Stimulated activated CD4-positive, alpha-beta T cell treated with anti-CD3 and anti-CD28 coated beads, Interleukin-12 subunit alpha, Interleukin-12 subunit beta, amount 100 ng/mL, for 48 hours (primary cell): ENCODE measurements at regions not wholly inside any gene's neighbourhood (a gene's known extent, or its start where the extent isn't known, plus 50 kb on each side); places are given as distances from the start of the nearest gene placed in this dataset.
"Not testable (repeated sequence)": the region's sequence is repeated elsewhere in the genome, so short reads cannot be mapped to it uniquely, and the experiment has no call there.

Experiments used
- DNase-seq, 3 donors: peaks; one replicate each; pipeline ENCODE4 v3.0.0-alpha.2; 2020; ENCODE audit warnings: low read depth in 2 of 3, low spot score in 1 of 3

GRCh38 chr2:129366263-129366662, 613.2 kb upstream of the RAB6C start:
- DNase-seq: no peak

DNA sequence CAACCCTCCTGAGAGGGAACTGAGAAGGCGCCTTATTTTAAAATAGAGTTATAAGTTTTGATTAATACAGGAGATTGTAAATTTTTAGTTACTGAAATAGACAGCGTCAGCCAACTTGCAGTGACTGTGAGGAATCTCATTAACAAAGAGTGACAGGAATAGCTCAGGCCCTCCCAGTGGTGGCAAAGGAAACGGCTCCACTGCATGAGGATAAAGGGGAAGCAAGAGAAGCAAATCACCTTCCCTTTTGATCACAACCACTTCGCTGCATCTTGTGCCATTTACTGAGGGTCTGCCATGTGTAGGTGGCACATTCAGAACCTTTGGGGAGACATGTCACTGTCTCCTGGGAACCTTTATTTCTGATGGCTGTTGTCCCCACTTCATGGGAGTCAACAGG, 612.4 kb upstream of the RAB6C start:
- no peak for DNase-seq

GRCh38 chr2:129369437-129369836, 610.0 kb upstream of the RAB6C start:
- no peak for DNase-seq

DNA sequence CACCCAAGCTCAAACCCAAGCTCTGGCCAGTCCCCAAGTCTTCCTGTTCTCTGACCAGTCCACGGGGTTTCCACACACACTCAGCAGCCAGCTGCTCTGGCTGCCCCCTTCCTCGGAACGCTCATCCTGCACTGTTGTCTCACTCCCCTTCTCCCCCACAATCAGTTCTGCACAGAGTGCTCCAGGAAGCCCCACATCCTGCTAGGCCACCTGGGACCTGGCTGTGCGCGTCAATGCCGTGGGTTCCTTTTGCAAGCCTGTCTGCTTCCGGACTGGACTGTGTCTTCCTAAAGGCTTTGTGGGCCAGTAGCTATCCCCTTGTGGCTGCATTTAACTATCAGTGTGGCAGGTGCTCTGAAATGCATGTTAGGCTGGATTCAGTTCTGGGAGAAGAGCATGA, 605.0 kb upstream of the RAB6C start:
- DNase-seq: no peak

DNA sequence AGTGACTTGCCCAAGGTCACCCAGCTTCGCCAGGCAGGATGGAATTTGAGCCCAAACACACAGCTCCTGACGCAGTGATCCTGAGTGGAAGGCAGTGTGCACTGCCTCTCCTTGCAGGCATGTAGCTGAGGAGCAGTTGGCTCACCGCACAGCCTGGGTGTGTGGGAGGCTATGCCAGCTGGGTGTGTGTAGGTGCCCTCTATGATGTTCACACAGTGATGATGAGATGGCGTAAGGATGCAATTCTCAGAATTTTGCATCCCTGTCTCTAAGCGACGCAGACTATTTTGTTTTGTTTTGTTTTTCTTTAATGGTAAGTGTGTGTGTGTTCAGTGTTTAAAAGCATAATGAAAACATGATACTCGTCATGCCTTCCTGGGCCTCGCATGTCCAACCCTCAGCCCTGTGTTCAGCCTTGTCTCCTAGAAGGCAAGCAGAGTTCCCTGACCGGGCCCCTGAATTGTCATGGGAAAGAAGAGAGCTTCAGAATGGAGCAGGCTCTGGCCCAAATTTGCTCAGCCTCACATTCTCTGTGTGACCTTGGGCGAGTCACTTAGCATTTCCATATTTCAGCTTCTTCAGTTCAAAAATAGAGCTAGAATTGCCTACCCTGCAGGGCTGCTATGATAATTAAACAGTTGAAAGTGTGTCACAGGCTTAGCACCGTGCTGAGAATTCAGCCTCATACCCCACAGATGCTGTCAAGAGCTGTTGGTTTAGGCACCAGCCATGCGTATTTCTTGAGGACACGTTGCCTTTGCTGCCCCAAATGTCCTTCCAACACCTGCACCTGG, 603.6 kb upstream of the RAB6C start:
- no peak for DNase-seq

GRCh38 chr2:129376426-129377077, 602.9 kb upstream of the RAB6C start:
- no peak for DNase-seq

DNA sequence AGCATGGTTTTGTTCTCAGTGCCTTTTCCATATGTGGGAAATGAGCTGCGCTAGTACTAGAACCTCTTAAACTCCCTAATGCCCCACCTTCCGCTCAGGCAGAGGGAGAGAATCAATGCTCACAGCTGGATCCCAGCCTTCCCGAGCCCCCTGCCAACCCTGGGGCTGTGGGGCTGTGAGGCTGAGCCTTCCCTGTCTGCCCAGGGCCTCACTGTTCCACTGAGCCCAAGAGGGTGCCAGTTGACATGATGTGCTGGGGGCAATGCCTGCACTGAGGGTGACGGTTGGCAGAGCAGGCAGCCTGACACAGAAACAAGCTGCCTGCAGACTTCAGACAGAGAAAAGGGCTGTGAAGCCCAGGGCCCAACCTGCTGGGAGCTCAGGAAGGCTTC, 602.4 kb upstream of the RAB6C start:
- no peak for DNase-seq

- DNase-seq: no peak
Measured at GRCh38 chr2:129378186-129378585, 601.3 kb upstream of the RAB6C start.

GRCh38 chr2:129379411-129379810, 600.1 kb upstream of the RAB6C start:
- no peak for DNase-seq

DNA sequence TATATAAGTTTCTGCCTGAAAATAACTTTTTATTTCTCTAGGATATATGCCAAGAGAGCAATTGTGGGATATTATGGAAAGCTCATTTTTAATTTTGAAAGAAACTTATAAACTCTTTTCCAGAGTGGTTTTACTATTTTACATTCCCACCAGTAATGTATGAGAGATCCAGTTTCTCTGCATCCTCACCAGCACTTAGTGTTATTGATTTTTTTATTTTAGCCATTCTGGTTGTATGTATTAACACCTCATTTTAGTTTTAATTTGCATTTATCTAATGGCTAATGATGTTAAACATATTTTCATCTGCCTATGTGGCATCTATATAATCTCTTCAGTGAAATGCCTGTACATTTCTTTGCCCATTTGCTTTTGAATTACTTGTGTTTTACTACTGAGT, 597.7 kb upstream of the RAB6C start:
- DNase-seq: no peak

DNA sequence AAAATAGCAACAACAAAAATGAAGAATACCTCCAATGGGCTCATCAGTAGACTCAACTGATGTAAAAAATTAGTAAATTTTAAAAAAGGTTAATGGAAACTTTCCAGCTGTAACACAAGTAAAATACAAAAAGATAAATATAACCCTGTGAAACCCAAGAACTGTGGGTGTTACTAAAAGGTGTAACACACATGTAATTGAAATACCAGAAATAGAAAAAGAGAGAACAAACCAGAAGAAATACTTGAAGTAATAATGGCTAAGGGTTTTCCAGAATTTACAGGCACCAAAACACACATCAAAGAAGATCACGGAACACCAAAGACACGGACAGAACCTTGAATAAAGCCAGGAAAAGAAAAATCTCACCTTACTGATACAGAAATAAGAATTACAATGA, 590.6 kb upstream of the RAB6C start:
- no peak for DNase-seq

DNA sequence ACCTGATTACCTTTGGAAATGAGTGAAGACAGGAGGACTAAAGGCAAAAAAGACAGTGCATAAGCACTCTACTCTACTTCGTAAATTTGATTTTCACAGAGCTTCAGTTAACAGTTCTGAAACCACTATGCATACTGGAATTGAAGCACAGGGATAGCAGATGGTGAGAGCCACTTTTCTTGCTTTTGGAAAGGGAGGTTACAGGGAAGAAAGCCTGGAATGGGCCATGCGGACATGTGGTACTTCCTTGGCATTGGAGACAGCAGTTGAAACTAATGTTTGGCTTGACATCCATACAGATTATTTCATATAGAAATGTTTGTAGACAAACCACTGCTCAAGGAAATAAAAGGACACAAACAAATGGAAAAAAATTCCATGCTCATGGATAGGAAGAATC, 585.6 kb upstream of the RAB6C start:
- DNase-seq: no peak

GRCh38 chr2:129396980-129397599, 582.4 kb upstream of the RAB6C start:
- no peak for DNase-seq

GRCh38 chr2:129400826-129401225, 578.6 kb upstream of the RAB6C start:
- DNase-seq: no peak

- DNase-seq: no peak
Measured at GRCh38 chr2:129402076-129402475, 577.4 kb upstream of the RAB6C start.

- DNase-seq: no peak
Measured at GRCh38 chr2:129404000-129404685, 575.3 kb upstream of the RAB6C start.

DNA sequence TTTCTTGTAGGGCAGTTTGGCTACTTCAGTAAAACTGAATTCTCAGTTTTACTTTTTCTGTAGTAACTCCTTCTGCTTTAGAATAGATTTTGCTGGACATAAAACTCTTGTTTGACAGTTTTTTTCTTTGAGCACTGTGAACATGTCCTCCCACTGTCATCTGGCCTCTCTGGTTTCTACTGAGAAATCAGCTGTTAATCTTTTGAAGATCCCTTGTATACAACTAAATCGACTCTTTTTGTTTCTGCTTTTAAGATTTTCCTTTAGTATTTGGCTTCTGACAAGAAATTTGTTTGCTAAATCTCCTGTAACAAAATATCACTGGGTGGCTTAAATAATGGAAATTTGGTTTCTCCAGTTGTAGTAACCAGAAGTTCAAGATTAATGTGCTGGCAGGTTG, 570.9 kb upstream of the RAB6C start:
- no peak for DNase-seq

DNA sequence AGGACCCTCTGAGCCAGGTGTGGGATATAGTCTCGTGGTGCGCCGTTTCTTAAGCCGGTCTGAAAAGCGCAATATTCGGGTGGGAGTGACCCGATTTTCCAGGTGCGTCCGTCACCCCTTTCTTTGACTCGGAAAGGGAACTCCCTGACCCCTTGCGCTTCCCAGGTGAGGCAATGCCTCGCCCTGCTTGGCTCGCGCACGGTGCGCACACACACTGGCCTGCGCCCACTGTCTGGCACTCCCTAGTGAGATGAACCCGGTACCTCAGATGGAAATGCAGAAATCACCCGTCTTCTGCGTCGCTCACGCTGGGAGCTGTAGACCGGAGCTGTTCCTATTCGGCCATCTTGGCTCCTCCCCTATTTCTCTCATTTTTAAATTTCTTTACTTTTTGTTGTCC, 562.4 kb upstream of the RAB6C start:
- not testable (repeated sequence) for DNase-seq

GRCh38 chr2:129422028-129422427, 557.4 kb upstream of the RAB6C start:
- no peak for DNase-seq

GRCh38 chr2:129428086-129428660, 551.3 kb upstream of the RAB6C start:
- DNase-seq: no peak

DNA sequence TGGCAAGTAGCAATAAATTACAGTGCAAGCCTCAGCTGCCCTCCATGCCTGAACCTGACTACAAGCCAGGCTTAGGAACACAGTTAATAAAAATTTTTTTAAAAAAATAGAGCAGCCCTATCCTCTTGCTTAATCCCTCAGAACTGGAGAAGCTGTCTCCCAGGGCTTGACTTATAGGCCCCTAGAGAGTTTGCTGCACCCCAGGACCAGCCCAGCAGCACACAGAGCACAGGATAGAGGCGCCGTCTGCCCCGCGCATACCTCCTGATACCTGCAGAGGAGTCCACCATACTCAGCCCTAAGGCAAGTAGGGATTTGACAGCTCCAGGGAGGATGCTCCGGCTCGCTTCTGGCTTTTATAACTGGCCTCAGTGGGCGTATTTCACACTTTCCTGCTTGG, 548.6 kb upstream of the RAB6C start:
- DNase-seq: no peak

- no peak for DNase-seq
Measured at GRCh38 chr2:129431881-129432280, 547.6 kb upstream of the RAB6C start.
